ENCODE measurements at regions not wholly inside any gene's neighbourhood (a gene's known extent, or its start where the extent isn't known, plus 50 kb on each side); places are given as distances from the start of the nearest gene placed in this dataset.

DNA sequence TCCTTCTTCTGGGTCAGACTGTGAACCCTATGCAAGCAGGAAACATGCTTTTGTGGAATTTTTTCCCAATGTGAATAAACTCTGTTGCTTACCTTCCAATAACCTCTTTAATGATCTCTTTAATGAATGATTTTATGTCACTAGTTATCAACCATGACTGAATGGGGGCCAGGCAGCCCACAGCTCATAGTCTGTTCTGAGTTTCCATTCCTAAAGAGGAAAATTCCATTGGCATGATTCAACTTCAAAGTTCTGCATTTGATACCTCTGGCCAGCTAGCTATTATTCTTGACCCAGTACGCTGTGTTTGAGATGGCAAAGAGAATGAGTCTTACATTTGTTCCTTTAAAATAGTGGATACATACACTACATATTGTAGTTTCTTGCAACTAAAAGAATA, 867.8 kb upstream of the CELF2 start:
- TF ChIP-seq, protein P1, sequence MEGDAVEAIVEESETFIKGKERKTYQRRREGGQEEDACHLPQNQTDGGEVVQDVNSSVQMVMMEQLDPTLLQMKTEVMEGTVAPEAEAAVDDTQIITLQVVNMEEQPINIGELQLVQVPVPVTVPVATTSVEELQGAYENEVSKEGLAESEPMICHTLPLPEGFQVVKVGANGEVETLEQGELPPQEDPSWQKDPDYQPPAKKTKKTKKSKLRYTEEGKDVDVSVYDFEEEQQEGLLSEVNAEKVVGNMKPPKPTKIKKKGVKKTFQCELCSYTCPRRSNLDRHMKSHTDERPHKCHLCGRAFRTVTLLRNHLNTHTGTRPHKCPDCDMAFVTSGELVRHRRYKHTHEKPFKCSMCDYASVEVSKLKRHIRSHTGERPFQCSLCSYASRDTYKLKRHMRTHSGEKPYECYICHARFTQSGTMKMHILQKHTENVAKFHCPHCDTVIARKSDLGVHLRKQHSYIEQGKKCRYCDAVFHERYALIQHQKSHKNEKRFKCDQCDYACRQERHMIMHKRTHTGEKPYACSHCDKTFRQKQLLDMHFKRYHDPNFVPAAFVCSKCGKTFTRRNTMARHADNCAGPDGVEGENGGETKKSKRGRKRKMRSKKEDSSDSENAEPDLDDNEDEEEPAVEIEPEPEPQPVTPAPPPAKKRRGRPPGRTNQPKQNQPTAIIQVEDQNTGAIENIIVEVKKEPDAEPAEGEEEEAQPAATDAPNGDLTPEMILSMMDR (IDR thresholded peaks at IDR 0.05 in 2 of 3, conservative IDR thresholded peaks at IDR 0.05 in 1 of 3; ENCODE audit: borderline replicate concordance in 1 of 3, insufficient read depth in 1 of 3, low read depth in 2 of 3, low read length in 2 of 3), result no peak
- TF ChIP-seq, protein P2, sequence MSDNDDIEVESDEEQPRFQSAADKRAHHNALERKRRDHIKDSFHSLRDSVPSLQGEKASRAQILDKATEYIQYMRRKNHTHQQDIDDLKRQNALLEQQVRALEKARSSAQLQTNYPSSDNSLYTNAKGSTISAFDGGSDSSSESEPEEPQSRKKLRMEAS (IDR thresholded peaks at IDR 0.05), result no peak
- TF ChIP-seq, protein P3, sequence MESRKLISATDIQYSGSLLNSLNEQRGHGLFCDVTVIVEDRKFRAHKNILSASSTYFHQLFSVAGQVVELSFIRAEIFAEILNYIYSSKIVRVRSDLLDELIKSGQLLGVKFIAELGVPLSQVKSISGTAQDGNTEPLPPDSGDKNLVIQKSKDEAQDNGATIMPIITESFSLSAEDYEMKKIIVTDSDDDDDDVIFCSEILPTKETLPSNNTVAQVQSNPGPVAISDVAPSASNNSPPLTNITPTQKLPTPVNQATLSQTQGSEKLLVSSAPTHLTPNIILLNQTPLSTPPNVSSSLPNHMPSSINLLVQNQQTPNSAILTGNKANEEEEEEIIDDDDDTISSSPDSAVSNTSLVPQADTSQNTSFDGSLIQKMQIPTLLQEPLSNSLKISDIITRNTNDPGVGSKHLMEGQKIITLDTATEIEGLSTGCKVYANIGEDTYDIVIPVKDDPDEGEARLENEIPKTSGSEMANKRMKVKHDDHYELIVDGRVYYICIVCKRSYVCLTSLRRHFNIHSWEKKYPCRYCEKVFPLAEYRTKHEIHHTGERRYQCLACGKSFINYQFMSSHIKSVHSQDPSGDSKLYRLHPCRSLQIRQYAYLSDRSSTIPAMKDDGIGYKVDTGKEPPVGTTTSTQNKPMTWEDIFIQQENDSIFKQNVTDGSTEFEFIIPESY (IDR thresholded peaks at IDR 0.05; ENCODE audit: extremely low read depth, insufficient replicate concordance, low read length), result no peak

Data from HCT116 (cell line).